Breast epithelium (tissue), 4 donors: ENCODE measurements at regions not wholly inside any gene's neighbourhood (a gene's known extent, or its start where the extent isn't known, plus 50 kb on each side); places are given as distances from the start of the nearest gene placed in this dataset.

ENCODE experiments used
- DNase-seq, 2 donors: peaks; one replicate each; pipeline ENCODE4 v3.0.0-alpha.2; 2019; ENCODE audit warnings: low spot score in 2 of 2
- H3K27ac ChIP-seq, 2 donors: fragments of 200-600 bp; sonication (generic) in 1 of 2; one replicate each; pipeline ENCODE4 v1.5.1; 2016 to 2019; ENCODE audit warnings: mild to moderate bottlenecking in 1 of 2
- H3K27me3 ChIP-seq, 2 donors: fragments of 200-600 bp; sonication (generic) in 1 of 2; one replicate each; pipeline versions ENCODE4 v1.5.1 to v1.6.0; 2017 to 2019; ENCODE audit warnings: control low read depth in 1 of 2, mild to moderate bottlenecking in 1 of 2
- H3K36me3 ChIP-seq: fragments of 200-600 bp; one replicate; pipeline ENCODE4 v1.5.1; 2019
- H3K4me1 ChIP-seq, 2 donors: fragments of 200-600 bp; sonication (generic); one replicate each; pipeline ENCODE4 v1.5.1; 2016 to 2019; ENCODE audit warnings: control low read depth in 1 of 2
- H3K4me3 ChIP-seq, 3 donors: fragments of 200-600 bp; sonication (generic); 1 replicate in 2 of 3; 2 replicates in 1 of 3; pipeline ENCODE4 v1.5.1; 2016 to 2019; ENCODE audit warnings: mild to moderate bottlenecking in 3 of 3, moderate library complexity in 2 of 3
- H3K9me3 ChIP-seq, 2 donors: fragments of 200-600 bp; sonication (generic) in 1 of 2; one replicate each; pipeline ENCODE4 v1.5.1; 2016 to 2019; ENCODE audit warnings: control low read depth in 1 of 2
- CTCF ChIP-seq, 3 donors: fragments of 450-650 bp; IDR thresholded peaks; one replicate each; pipeline ENCODE4 v1.5.1; 2016 to 2017; ENCODE audit warnings: antibody characterized with exemption in 3 of 3, mild to moderate bottlenecking in 3 of 3, moderate library complexity in 3 of 3
- POLR2A ChIP-seq: fragments of 450-650 bp; IDR thresholded peaks from one replicate; pipeline ENCODE4 v1.6.1; 2016; ENCODE audit warnings: antibody characterized with exemption, mild to moderate bottlenecking, moderate library complexity
- POLR2AphosphoS5 ChIP-seq, 3 donors: sonication (generic); formaldehyde crosslinking; IDR thresholded peaks; one replicate each; pipeline ENCODE4 v1.6.1; 2017; ENCODE audit warnings: antibody characterized with exemption in 3 of 3
- intact Hi-C: fragments of 100-400 bp; cut with DNase I; formaldehyde crosslinking; loops from one replicate; pipeline ENCODE4 v1.15.1; 2023; ENCODE audit warnings: low total_unique reads

GRCh38 chr12:87266305-87266704 is 762.9 kb downstream of the C12orf50 start:
- no peaks in the 10 kb centered on the region for H3K9me3 ChIP-seq
- DNase-seq = no peak
- no peaks in the 10 kb centered on the region for H3K36me3 ChIP-seq
- no peak overlapping the region for H3K27ac ChIP-seq
- H3K27me3 ChIP-seq = no peaks in the 10 kb centered on the region
- intact Hi-C loops = no loop called here
- TF ChIP-seq CTCF (IDR thresholded peaks at IDR 0.05) (no peak), POLR2A (no peak), POLR2AphosphoS5 (IDR thresholded peaks at IDR 0.05) (no peak)
- no peaks in the 10 kb centered on the region for H3K4me1 ChIP-seq
- no peak overlapping the region for H3K4me3 ChIP-seq

- Histone ChIP-seq H3K4me1 (no peaks in the 10 kb centered on the region), H3K4me3 (no peak overlapping the region), H3K27ac (no peak overlapping the region), H3K27me3 (no peaks in the 10 kb centered on the region), H3K36me3 (no peaks in the 10 kb centered on the region), H3K9me3 (no peaks in the 10 kb centered on the region)
- intact Hi-C loops = no loop called here
- TF ChIP-seq POLR2AphosphoS5 (IDR thresholded peaks at IDR 0.05) = no peak
- TF ChIP-seq POLR2A = no peak
- no peak for TF ChIP-seq CTCF (IDR thresholded peaks at IDR 0.05)
- no peak for DNase-seq
Measured at GRCh38 chr12:87259391-87259790, 769.8 kb downstream of the C12orf50 start.

GRCh38 chr12:87254381-87255030 is 774.7 kb downstream of the C12orf50 start:
- DNase-seq = no peak
- intact Hi-C loops = no loop called here
- Histone ChIP-seq H3K4me1 (no peaks in the 10 kb centered on the region), H3K27me3 (no peaks in the 10 kb centered on the region), H3K36me3 (no peaks in the 10 kb centered on the region), H3K4me3 (no peak overlapping the region), H3K9me3 (peaks cover 0 to 7% of the 10 kb centered on the region in 2 donors), H3K27ac (no peak overlapping the region)
- no peak for TF ChIP-seq CTCF (IDR thresholded peaks at IDR 0.05)
- no peak for TF ChIP-seq POLR2AphosphoS5 (IDR thresholded peaks at IDR 0.05)
- TF ChIP-seq POLR2A = no peak

- Histone ChIP-seq H3K4me3 (no peak overlapping the region), H3K27me3 (no peaks in the 10 kb centered on the region), H3K27ac (no peak overlapping the region), H3K9me3 (peaks cover 0 to 7% of the 10 kb centered on the region in 2 donors), H3K4me1 (no peaks in the 10 kb centered on the region), H3K36me3 (no peaks in the 10 kb centered on the region)
- no peak for DNase-seq
- intact Hi-C loops = no loop called here
- TF ChIP-seq POLR2AphosphoS5 (IDR thresholded peaks at IDR 0.05) = no peak
- TF ChIP-seq CTCF (IDR thresholded peaks at IDR 0.05) = no peak
- TF ChIP-seq POLR2A = no peak
Measured at GRCh38 chr12:87253157-87253556, 776.0 kb downstream of the C12orf50 start.

GRCh38 chr12:87246726-87247125 is 782.5 kb downstream of the C12orf50 start:
- Histone ChIP-seq H3K36me3 (no peaks in the 10 kb centered on the region), H3K27me3 (no peaks in the 10 kb centered on the region), H3K4me3 (no peak overlapping the region), H3K4me1 (no peaks in the 10 kb centered on the region), H3K9me3 (no peaks in the 10 kb centered on the region), H3K27ac (no peak overlapping the region)
- intact Hi-C loops = no loop called here
- no peak for TF ChIP-seq CTCF (IDR thresholded peaks at IDR 0.05)
- TF ChIP-seq POLR2AphosphoS5 (IDR thresholded peaks at IDR 0.05) = no peak
- no peak for TF ChIP-seq POLR2A
- DNase-seq = no peak
